ENCODE measurements at regions not wholly inside any gene's neighbourhood (a gene's known extent, or its start where the extent isn't known, plus 50 kb on each side); places are given as distances from the start of the nearest gene placed in this dataset.

DNA sequence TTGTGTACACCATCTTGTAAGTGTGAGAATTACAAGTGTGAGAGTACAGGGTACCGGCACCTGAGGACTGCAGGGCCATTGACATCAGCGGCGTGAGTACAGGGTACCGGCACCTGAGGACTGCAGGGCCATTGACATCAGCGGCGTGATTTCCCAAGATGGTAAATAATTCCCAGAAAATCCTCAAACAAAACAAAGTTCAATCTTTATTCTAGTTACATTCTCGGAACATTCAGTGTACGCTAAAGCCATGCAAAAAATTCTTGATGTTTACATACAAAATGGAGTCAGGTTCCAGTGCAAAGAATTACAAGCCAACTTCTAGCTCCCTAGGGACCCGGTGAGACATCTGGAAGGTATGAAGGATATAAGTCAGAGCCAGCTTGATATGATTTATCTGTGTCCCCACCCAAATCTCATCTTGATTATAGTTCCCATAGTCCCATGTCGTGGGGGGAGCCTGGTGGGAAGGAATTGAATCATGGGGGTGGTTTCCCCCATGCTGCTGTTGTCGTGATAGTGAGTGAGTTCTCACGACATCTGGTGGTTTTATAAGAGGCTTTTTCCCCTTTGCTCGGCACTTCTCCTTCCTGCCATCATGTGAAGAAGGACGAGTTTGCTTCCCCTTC is 172.7 kb downstream of the TTLL2 start (continued):
- TF ChIP-seq ZNF512B (CRISPR knock-in tag; IDR thresholded peaks at IDR 0.05; ENCODE audit: borderline replicate concordance) (no peak), AHR (CRISPR knock-in tag; IDR thresholded peaks at IDR 0.05) (no peak), SRSF9 (IDR thresholded peaks at IDR 0.05; ENCODE audit: borderline replicate concordance, insufficient read depth, low read depth, low read length, poor library complexity, severe bottlenecking) (no peak), HNF4A (CRISPR knock-in tag; IDR thresholded peaks at IDR 0.05) (peak; percentile 87), DPF2 (CRISPR knock-in tag; IDR thresholded peaks at IDR 0.05; ENCODE audit: borderline replicate concordance, low read depth) (0 out of 2 replicates have a peak, but pooled peaks have one; percentile 31), TAF1 (CRISPR knock-in tag; IDR thresholded peaks at IDR 0.05) (no peak), HMG20B (CRISPR knock-in tag; conservative IDR thresholded peaks at IDR 0.05) (peak; percentile 58), HINFP (CRISPR knock-in tag; IDR thresholded peaks at IDR 0.05; ENCODE audit: low read depth) (no peak), ZNF136 (CRISPR knock-in tag; IDR thresholded peaks at IDR 0.05; ENCODE audit: low read depth) (no peak), KLF13 (CRISPR knock-in tag; IDR thresholded peaks at IDR 0.05) (no peak), NFE2L2 (IDR thresholded peaks at IDR 0.05; ENCODE audit: low read length) (no peak), THYN1 (CRISPR knock-in tag; IDR thresholded peaks at IDR 0.05; ENCODE audit: borderline replicate concordance, low read depth) (no peak), PRDM4 (CRISPR knock-in tag; IDR thresholded peaks at IDR 0.05; ENCODE audit: borderline replicate concordance) (no peak), ZNF547 (CRISPR knock-in tag; IDR thresholded peaks at IDR 0.05) (no peak), HDAC2 (CRISPR knock-in tag; IDR thresholded peaks at IDR 0.05) (peak; percentile 70), ZFAT (CRISPR knock-in tag; conservative IDR thresholded peaks at IDR 0.05) (no peak), SP5 (CRISPR knock-in tag; IDR thresholded peaks at IDR 0.05; ENCODE audit: borderline replicate concordance, low read depth) (no peak)
- TF ChIP-seq, protein P1, sequence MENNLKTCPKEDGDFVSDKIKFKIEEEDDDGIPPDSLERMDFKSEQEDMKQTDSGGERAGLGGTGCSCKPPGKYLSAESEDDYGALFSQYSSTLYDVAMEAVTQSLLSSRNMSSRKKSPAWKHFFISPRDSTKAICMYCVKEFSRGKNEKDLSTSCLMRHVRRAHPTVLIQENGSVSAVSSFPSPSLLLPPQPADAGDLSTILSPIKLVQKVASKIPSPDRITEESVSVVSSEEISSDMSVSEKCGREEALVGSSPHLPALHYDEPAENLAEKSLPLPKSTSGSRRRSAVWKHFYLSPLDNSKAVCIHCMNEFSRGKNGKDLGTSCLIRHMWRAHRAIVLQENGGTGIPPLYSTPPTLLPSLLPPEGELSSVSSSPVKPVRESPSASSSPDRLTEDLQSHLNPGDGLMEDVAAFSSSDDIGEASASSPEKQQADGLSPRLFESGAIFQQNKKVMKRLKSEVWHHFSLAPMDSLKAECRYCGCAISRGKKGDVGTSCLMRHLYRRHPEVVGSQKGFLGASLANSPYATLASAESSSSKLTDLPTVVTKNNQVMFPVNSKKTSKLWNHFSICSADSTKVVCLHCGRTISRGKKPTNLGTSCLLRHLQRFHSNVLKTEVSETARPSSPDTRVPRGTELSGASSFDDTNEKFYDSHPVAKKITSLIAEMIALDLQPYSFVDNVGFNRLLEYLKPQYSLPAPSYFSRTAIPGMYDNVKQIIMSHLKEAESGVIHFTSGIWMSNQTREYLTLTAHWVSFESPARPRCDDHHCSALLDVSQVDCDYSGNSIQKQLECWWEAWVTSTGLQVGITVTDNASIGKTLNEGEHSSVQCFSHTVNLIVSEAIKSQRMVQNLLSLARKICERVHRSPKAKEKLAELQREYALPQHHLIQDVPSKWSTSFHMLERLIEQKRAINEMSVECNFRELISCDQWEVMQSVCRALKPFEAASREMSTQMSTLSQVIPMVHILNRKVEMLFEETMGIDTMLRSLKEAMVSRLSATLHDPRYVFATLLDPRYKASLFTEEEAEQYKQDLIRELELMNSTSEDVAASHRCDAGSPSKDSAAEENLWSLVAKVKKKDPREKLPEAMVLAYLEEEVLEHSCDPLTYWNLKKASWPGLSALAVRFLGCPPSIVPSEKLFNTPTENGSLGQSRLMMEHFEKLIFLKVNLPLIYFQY (CRISPR knock-in tag; IDR thresholded peaks at IDR 0.05; ENCODE audit: borderline replicate concordance) = no peak
